ENCODE measurements at regions not wholly inside any gene's neighbourhood (a gene's known extent, or its start where the extent isn't known, plus 50 kb on each side); places are given as distances from the start of the nearest gene placed in this dataset.
"Not testable (repeated sequence)": the region's sequence is repeated elsewhere in the genome, so short reads cannot be mapped to it uniquely, and the experiment has no call there.

DNA sequence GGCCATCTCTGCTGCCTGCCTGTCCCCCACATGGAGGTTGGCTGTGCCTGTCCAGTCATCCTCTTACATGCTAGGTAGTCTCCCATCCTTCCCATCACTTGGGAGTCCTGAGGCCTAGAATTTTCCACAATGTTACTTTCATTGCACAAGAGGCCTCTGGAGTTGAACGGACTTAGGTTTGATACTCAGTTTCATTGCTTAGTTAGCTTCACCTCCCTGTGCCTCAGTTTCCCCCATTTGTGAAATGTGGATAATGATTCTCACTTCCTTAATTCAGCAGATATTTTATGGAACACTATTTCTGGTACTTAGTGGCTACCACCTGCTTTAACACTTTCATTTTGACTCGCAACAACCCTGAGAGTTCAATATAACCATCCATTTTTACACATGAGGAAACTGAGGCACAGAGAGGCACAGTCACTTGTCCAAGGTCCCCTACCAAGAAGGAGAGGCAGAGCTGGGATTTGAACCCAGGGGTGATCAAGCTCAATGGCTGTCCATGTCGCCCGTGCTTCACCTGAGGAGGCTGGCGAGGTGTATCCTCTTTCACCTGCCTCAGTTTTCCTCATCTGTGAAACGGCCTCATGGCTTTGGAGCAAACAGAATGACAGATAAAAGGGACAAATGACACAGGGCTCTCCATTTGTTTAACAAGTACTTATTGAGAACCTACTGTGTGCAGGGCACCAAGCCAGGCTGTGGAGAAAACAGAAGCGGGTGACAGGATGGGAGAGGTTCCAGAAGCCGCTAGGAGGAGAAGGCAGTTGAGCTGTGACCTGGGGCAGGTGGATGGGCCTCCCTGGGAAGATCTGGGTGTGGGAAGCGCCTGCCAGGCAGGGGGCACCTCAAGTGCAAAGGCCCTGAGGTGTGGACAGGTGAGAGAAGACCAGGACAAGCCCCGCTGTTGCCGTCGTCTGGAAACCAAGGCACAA, 154.3 kb upstream of the PTPN1 start:
- H3K9ac ChIP-seq, result no peak overlapping the region
- no peaks in the 10 kb centered on the region for H3K27me3 ChIP-seq
- no peak overlapping the region for H3K27ac ChIP-seq
- no peak overlapping the region for H3K4me2 ChIP-seq
- TF ChIP-seq Cebpa-rat (IDR thresholded peaks at IDR 0.05), result no peak
- peaks cover 46% of the 10 kb centered on the region for H3K4me1 ChIP-seq
- H3K4me3 ChIP-seq, result no peak overlapping the region
- no peaks in the 10 kb centered on the region for H4K20me1 ChIP-seq
- H3K36me3 ChIP-seq, result no peaks in the 10 kb centered on the region
- no peaks in the 10 kb centered on the region for H3K9me3 ChIP-seq

DNA sequence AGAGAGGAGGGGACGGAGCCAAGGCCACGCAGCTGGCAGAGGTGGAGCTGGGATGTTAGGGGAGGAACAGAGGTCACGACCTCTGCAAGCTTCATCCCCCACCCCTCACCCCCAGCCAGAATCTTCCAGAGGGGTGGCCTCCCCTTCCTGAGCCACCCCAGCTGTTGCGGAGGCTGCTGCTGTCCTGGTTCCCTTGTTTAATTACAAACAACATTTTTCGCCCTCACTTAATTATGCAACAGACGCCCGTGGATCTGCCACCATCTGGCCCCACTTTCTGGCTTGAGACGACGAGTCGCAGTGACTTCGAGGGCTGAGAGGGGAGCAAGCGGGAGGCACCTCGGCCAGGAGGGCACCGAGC, 153.7 kb upstream of the PTPN1 start:
- H3K36me3 ChIP-seq, result no peaks in the 10 kb centered on the region
- no peaks in the 10 kb centered on the region for H3K9me3 ChIP-seq
- no peak overlapping the region for H3K4me3 ChIP-seq
- no peaks in the 10 kb centered on the region for H3K27me3 ChIP-seq
- H3K27ac ChIP-seq, result no peak overlapping the region
- no peaks in the 10 kb centered on the region for H4K20me1 ChIP-seq
- peaks cover 45% of the 10 kb centered on the region for H3K4me1 ChIP-seq
- peak overlapping the region; percentile 58 for H3K4me2 ChIP-seq
- no peak overlapping the region for H3K9ac ChIP-seq
- no peak for TF ChIP-seq Cebpa-rat (IDR thresholded peaks at IDR 0.05)

DNA sequence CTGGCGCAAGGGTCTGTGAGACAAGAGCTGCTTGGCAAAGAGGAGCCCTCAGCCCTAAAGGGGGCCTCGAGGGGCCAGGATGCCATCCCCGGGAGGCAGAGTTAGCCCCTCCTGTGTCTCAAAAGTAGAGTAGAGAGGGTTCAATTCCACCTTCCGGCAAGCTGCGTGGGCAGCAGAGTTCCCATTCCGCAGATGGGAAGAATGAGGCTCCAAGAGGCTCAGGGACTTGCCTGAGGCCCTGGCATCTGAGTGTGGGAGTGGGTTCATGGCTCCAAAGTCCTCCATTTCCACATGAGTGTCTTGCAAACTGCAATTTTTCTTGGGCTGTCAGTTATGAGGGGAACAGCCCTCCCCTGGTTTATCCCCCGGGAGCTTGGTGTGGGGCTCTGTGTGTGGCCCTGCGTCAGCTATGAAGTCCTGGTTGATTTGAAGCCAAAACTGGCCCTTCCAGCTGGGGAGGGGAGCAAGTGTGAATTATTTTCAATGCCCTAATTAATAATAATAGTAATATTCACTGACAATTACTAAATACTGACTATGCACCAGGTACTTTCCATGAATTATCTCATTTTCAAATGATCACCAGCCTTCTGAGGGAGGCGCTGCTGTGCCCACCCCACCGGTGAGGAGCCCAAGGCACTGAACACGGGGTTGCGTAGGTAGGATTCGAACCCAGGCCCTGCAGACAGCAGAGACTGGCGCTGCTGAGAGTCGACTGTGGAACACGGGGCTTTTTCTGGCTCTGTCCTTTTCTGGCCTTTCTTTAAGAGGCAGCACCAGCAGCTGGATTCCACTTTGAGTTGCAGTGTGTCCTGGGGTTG, 153.0 kb upstream of the PTPN1 start:
- no peaks in the 10 kb centered on the region for H3K9me3 ChIP-seq

DNA sequence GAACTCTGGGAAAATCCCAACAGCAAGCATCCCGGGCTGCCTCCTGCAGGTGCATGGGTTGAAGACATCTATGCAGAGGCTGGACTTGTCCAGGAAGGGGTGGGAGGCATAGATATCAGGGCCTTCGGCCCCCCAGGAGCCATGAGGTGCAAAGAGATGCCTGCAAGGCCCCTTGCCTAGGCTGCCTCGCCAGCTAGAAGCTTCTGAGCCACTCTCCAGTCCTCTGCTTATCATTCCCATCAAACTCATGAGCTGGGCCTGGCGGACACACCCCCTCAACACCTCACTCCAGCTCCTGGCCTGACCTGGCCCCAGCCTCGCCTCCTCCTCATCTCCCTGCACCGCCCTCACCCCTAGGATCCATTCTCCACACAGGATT, 152.4 kb upstream of the PTPN1 start:
- H3K27ac ChIP-seq, result no peak overlapping the region
- no peaks in the 10 kb centered on the region for H3K36me3 ChIP-seq
- H3K4me2 ChIP-seq, result no peak overlapping the region
- H3K9ac ChIP-seq, result no peak overlapping the region
- H3K4me1 ChIP-seq, result peaks cover 35% of the 10 kb centered on the region
- no peak overlapping the region for H3K4me3 ChIP-seq
- H3K27me3 ChIP-seq, result no peaks in the 10 kb centered on the region
- H4K20me1 ChIP-seq, result no peaks in the 10 kb centered on the region
- no peaks in the 10 kb centered on the region for H3K9me3 ChIP-seq
- TF ChIP-seq Cebpa-rat (IDR thresholded peaks at IDR 0.05), result no peak

More for the DNA sequence above, 153.0 kb upstream of the PTPN1 start:
- no peak overlapping the region for H3K9ac ChIP-seq
- no peaks in the 10 kb centered on the region for H3K36me3 ChIP-seq
- peak overlapping the region; percentile 58 for H3K4me2 ChIP-seq
- H3K27ac ChIP-seq, result no peak overlapping the region
- H3K4me1 ChIP-seq, result peaks cover 38% of the 10 kb centered on the region
- no peaks in the 10 kb centered on the region for H3K27me3 ChIP-seq
- H3K4me3 ChIP-seq, result no peak overlapping the region
- no peaks in the 10 kb centered on the region for H4K20me1 ChIP-seq
- no peak for TF ChIP-seq Cebpa-rat (IDR thresholded peaks at IDR 0.05)

DNA sequence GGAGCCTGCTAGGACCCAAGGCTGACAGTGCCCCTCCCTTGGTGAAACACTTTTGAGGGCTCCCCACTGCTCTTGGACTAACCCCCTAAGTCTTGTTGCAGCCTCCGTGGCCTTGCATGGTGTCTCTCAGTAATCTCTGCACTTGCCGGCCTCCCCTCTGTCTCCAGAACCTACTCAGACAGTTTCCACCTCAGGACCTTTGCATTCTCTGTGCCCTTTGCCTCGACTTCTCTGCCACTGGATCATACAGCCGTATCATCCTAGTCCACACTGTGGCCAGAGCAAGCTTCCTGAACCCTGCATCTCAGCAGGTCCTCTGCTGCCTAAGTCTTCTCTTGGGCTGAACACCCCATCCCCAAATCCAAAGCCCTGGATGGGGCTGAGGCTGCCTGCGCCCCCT, 152.0 kb upstream of the PTPN1 start:
- no peaks in the 10 kb centered on the region for H3K9me3 ChIP-seq
- no peak for TF ChIP-seq Cebpa-rat (IDR thresholded peaks at IDR 0.05)
- H3K27me3 ChIP-seq, result no peaks in the 10 kb centered on the region
- no peak overlapping the region for H3K27ac ChIP-seq
- H4K20me1 ChIP-seq, result no peaks in the 10 kb centered on the region
- H3K9ac ChIP-seq, result no peak overlapping the region
- H3K4me3 ChIP-seq, result no peak overlapping the region
- no peaks in the 10 kb centered on the region for H3K36me3 ChIP-seq
- peaks cover 35% of the 10 kb centered on the region for H3K4me1 ChIP-seq
- H3K4me2 ChIP-seq, result no peak overlapping the region

DNA sequence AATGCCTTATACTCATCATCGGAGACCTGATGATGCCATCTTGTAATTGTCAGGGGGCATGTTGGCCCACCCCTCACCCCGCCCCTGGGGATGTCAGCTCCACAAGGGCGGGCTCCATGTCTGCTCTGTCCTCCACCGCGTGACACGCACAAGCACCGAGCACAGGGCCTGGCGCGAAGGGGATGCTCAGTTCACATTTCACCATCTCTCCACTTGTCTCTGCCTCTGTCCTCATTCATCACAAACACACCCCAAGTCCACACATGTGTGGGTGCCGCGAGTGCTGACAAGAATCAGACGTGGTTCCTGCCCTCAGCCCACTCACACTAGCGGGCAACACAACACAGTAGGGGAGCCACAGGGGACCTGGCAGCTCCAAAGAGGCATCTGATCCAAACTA, 151.2 kb upstream of the PTPN1 start:
- no peak overlapping the region for H3K9ac ChIP-seq
- no peaks in the 10 kb centered on the region for H3K27me3 ChIP-seq
- no peaks in the 10 kb centered on the region for H4K20me1 ChIP-seq
- no peaks in the 10 kb centered on the region for H3K36me3 ChIP-seq
- H3K27ac ChIP-seq, result no peak overlapping the region
- TF ChIP-seq Cebpa-rat (IDR thresholded peaks at IDR 0.05), result no peak
- no peaks in the 10 kb centered on the region for H3K9me3 ChIP-seq
- no peak overlapping the region for H3K4me3 ChIP-seq
- peaks cover 28% of the 10 kb centered on the region for H3K4me1 ChIP-seq
- H3K4me2 ChIP-seq, result no peak overlapping the region

DNA sequence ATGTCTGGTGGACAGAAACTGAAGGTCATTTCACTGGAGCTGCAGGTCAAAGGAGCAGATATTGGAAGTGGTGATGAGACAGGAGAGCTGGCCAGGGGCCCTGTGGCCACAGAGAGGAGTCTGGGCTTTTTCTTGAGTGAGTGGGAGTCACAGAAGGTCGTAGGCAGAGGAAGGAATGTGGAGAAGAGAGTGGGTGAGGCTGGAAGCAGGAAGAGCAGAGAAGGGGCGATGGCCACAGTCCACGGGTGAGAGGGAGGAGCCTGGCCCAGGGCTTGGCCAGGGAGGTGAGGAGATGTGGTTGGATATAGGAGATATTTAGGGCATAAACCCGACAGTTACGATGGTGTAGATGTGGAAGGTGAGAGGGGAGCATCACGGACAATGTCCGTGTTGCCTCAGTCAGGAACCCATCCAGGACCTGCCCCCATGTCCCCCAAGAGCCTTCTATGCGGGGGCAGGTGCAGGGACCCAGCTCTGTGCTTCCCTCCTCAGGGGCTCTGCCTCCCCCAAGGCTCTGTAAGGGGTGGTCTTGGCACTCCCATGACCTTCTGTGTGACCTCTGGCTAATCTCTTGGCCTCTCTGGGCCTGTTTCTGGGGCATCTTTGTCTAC, 150.5 kb upstream of the PTPN1 start:
- H3K9me3 ChIP-seq, result no peaks in the 10 kb centered on the region
- no peak for TF ChIP-seq Cebpa-rat (IDR thresholded peaks at IDR 0.05)
- no peaks in the 10 kb centered on the region for H3K36me3 ChIP-seq
- no peak overlapping the region for H3K4me3 ChIP-seq
- no peaks in the 10 kb centered on the region for H4K20me1 ChIP-seq
- H3K27ac ChIP-seq, result no peak overlapping the region
- H3K4me2 ChIP-seq, result no peak overlapping the region
- no peaks in the 10 kb centered on the region for H3K27me3 ChIP-seq
- H3K4me1 ChIP-seq, result peaks cover 32% of the 10 kb centered on the region
- no peak overlapping the region for H3K9ac ChIP-seq

DNA sequence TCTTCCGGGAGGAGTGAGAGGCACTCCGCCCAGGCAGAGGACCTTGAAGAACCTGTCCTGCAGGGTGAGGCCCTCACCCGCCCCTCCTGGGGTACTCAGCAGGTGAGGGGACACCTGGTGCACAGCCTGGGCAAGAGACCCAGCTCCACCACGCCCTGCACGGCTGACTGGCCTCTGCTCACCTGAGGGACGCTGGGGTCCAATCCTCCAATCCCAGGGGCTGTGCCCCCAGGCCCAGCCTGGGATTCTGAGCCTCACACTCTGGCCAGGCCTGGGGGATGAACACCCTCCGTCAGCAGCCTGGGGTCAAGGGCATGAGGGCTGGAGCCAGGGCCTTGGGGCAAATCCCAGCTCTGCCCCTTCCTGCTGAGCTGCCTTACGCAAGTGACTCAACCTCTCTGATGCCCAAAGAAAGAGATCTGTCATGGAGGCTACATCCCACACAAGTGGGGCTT, 149.9 kb upstream of the PTPN1 start:
- no peak overlapping the region for H3K4me2 ChIP-seq
- H3K9me3 ChIP-seq, result no peaks in the 10 kb centered on the region
- peaks cover 37% of the 10 kb centered on the region for H3K4me1 ChIP-seq
- no peaks in the 10 kb centered on the region for H3K36me3 ChIP-seq
- no peaks in the 10 kb centered on the region for H3K27me3 ChIP-seq
- H3K9ac ChIP-seq, result no peak overlapping the region
- no peak overlapping the region for H3K4me3 ChIP-seq
- no peaks in the 10 kb centered on the region for H4K20me1 ChIP-seq
- H3K27ac ChIP-seq, result no peak overlapping the region
- no peak for TF ChIP-seq Cebpa-rat (IDR thresholded peaks at IDR 0.05)

DNA sequence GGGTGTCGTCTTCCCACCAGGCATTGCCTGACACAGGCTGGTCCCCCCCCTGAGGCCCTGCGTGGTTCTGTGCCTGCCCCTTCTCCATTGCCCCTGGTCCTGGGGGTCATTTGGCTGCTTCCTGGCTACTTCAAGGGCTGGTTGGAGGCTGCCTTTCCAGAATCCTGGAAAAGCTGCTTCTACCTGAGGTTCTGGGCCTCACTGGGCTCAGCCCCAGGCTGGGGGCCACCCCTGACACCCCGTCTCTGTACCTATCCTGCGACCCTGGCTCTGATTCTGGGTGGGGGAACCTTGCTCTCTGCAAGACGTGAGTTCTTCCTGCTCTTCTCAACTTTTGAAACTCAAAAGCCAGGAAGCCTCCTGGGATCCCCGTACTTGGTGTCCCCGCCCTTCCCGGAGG, 149.3 kb upstream of the PTPN1 start:
- no peak for TF ChIP-seq Cebpa-rat (IDR thresholded peaks at IDR 0.05)
- Histone ChIP-seq H3K36me3 (no peaks in the 10 kb centered on the region), H3K4me3 (no peak overlapping the region), H3K4me1 (peaks cover 44% of the 10 kb centered on the region), H3K27ac (no peak overlapping the region), H4K20me1 (no peaks in the 10 kb centered on the region), H3K9me3 (no peaks in the 10 kb centered on the region), H3K4me2 (peak overlapping the region; percentile 29; the same call in 1 of the 2 replicates), H3K27me3 (no peaks in the 10 kb centered on the region), H3K9ac (no peak overlapping the region)

DNA sequence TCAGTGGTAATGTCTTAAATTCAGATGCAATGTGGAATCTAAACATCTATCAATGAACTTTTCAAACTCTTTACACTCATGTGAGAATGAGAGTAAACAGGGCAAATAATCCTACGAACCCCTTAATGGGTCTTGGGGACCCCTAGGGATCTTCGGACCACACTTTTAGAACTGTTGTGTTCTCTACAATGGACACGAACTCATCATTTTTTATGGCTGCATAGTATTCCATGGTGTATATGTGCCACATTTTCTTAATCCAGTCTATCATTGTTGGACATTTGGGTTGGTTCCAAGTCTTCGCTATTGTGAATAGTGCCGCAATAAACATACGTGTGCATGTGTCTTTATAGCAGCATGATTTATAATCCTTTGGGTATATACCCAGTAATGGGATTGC, 148.0 kb upstream of the PTPN1 start:
- H3K27ac ChIP-seq, H3K36me3 ChIP-seq, H3K4me3 ChIP-seq, H3K4me2 ChIP-seq, H3K9me3 ChIP-seq, H3K9ac ChIP-seq, H4K20me1 ChIP-seq, H3K27me3 ChIP-seq: not testable (repeated sequence)
- H3K4me1 ChIP-seq, result peaks cover 47% of the 10 kb centered on the region
